Activated T-helper 1 cell treated with Interleukin-2 at 50 U/mL for 16 hours (primary cell): ENCODE measurements at regions not wholly inside any gene's neighbourhood (a gene's known extent, or its start where the extent isn't known, plus 50 kb on each side); places are given as distances from the start of the nearest gene placed in this dataset.

Experiments used
- DNase-seq: peaks from one replicate; pipeline ENCODE4 v3.0.0-alpha.2; 2020; ENCODE audit warnings: low read depth

DNA sequence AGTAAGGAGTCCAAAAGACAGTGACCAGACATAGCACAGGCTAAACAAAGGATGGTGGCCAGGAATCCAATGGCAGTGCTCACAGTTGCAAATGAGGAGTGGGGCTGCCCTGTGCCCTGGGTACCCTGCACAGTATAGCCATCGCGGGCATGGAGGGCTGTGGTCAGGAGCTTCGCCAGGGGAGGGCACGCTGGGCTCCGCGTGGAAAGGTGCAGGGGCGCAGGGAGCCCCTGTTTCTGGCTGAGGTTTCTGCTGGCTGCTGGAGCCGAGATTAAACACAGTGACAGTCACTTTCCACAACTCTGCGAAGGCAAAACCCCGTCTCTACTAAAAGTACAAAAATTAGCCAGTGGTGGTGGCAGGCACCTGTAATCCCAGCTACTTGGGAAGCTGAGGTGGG is 194.7 kb downstream of the GALR1 start:
- DNase-seq = no peak

DNA sequence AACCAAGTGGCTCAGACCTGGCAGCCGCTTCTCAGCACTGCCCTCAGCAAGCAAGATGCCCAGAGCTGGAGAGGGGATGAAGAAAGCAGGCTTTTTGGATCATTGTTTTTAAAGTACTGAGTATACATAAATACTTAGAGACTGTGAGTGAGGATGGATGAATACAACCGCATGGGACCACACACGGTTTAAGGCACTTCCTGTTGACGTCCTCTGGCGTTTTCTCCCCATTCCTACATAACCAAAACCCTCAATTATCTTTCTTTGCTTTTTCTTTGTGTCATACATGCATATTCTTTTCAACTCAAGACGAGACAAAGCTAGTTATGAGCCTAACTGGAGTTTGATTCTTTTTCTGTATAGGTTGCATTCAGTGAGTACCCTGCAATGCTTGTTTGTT is 198.4 kb downstream of the GALR1 start:
- no peak for DNase-seq

- no peak for DNase-seq
Observed at GRCh38 chr18:77455004-77455403, 205.4 kb downstream of the GALR1 start.

GRCh38 chr18:77457681-77458080 is 208.0 kb downstream of the GALR1 start:
- DNase-seq = no peak

- DNase-seq = no peak
Observed at GRCh38 chr18:77461062-77461688, 211.5 kb downstream of the GALR1 start.

DNA sequence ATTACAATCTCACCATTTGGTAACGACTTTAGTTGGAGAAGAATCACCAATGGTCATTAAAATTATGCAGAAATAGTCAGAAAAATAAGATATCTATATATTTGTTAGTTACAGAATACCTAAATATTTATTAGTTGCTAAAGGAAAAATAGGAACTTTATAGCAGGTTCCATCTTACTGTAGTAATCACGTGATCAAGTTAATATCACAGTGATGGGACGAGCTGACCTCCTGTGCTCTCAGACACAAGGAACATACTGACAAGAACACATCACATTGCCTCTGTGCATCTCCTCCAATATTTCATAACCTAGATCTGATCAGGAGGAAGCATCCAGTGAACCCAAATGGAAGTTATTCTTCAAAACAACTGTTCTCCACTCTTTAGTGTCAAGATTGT is 215.3 kb downstream of the GALR1 start:
- no peak for DNase-seq

GRCh38 chr18:77466890-77467289 is 217.2 kb downstream of the GALR1 start:
- DNase-seq = no peak

- DNase-seq = no peak
Observed at GRCh38 chr18:77469131-77469530, 219.5 kb downstream of the GALR1 start.

DNA sequence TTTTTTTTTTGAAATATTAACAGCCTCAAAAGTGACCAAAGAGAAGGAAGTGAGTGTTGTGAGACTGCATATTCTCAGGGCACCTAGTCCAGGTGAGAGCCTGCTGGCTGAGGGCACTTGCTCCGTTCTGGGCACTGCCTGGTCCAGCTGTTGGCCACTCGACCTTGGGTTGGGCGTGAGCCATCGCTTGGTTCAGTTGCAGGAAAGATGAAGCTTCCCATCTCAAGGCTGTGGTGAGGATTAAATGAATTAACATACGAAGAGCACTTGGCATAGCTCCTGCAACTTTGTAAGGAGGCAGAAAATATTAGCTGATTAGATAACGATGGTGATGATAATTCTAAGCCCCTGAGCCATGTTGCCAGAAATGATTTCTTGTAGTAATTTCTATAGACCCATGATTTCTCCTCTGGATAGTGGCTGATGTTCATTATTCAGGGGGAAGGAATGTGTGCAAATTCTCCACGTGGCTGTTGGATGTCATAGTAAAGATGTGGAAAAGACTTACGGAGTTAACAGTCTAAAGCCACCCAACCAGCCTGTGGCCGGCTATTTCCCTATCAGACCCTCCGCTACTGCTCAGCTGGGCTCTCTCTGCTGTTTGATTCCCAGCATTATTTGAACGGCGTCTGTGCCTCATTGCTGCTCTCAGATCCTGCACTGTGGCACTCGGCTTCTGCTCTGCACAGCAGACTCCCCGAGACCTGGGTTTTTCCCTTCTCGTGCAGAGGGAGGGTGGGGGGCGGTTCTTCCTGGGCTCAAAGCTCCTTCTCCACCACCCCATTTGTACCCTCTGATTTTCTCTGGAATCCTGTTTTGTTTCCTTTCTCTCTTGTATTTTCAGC is 221.1 kb downstream of the GALR1 start:
- no peak for DNase-seq

DNA sequence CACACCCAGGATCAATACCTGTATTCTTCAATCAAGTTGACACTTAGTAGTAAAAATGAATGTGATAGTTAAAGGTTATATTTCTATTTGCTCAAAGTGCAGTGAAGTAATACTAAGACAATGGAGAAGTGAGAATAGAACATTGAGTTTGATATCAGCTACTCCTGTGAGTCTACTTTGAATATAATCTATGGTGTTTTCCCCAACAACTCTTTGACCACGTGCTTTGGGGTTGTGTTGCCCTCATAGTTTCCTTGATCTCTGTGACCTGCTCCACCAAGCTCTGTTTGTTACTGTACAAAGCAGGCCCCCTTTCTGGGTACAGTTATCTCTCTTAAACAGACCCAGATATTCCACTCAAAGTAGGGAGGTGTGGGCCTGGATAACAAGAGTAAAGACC is 222.9 kb downstream of the GALR1 start:
- DNase-seq = no peak

DNA sequence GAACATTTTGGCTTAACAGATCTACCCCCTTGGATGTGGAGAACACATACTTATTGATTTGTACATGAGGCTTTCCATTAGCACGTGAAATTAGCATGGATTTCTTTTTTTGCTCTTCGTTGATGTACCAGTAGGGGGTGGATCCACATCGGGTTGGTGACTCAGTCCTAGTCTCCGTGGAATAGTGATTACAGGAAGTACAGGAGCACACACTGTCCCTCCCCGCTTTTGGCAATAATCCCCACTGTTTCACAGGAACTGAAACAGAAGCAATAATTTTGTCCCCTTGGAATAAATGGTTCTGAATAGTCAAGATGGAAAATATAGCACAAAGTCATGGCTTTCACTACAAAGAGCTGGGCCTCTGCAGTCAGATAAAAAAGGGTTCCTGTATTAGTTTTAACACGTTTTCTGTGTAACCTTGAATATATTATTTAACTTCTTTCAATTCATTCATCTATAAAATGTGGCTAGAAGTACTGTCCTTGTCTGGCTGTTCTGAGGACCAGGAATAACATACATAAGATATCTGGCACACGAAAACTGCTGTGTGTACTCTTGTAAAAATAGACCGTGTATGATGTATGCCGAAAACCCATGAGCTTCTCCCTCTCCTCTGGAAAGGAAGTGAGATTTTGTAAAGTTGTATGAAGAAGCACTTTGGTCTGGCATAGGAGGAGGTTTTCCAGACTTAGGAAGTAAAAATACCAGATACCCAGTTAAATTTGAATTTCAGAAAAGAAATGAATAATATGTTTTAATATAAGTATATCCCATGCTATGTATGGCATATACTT is 229.2 kb downstream of the GALR1 start:
- no peak for DNase-seq

DNA sequence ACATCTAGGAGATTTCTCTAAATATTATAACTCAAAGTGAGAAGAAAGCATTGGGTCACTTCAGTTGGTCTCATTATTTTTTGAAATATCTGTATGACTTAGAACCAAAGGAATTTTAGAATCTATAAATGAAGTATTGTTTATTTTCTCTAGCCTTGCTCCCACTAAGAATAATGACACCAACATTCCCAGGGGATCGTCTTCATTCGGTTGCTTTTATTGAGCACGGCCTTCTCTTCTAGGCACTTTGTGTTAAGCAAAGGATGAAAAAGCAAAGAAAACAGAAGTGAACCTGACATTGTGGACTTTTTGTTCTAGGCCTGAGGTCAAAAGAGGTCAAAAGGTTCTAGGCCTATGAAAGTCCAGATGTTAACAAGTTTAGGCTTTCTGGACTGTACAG is 231.9 kb downstream of the GALR1 start:
- DNase-seq = no peak

- DNase-seq = no peak
Observed at GRCh38 chr18:77482190-77483085, 232.8 kb downstream of the GALR1 start.

DNA sequence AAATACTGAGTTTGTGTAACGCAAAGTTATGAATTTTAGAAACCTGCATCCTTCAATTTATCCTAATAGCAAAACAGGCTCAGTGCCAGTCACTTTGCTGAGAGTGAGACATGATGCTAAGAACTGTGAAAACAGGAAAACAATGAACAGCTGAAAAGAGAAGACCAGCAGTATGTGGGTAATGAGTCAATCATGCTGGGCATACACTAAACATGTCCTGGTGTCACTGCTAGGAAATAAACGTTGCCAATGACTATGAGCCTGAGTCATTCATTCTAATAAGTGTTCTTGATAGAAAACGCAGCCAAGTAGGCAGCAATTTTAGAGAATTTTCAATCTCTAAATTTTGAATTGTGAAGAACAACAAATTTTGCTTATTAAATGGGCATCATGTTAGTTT is 237.3 kb downstream of the GALR1 start:
- no peak for DNase-seq

DNA sequence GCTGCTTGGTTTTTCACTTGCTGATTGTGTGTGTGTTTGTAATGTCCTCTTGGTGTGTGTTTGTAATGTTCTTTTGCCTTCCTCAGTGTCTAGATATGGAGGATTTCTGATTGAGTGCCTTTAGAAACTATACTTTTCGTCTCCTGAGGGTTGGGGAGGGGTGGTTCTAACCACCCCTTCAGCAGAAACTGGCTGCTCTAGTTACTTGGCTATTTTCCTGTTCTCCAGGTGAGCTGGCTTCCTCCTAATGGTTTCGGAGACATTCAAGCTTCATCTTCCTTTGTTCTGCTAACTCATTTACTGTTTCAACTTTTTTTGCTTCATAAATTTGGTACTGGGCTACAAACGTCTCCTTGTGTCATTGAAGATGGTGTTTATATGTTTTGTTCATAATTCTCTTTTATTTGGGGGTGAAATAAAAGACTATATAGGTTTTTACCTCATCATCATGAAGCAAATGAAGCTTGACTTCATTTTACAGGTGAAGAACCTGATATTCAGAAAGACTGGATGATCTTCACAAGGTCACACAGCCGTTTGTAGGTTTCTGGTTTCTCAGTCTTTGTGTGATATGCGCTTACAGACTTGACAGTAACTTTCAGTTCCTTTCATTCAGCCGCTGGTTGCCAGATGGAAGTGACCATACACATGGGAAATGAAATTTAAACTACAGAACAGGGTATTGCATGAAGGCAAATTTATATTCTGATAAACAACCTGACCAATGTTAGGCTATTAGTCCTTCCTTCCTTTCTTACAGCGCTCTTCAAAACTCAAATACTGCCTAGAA is 238.5 kb downstream of the GALR1 start:
- DNase-seq = no peak

- no peak for DNase-seq
Observed at GRCh38 chr18:77495079-77495478, 245.4 kb downstream of the GALR1 start.

DNA sequence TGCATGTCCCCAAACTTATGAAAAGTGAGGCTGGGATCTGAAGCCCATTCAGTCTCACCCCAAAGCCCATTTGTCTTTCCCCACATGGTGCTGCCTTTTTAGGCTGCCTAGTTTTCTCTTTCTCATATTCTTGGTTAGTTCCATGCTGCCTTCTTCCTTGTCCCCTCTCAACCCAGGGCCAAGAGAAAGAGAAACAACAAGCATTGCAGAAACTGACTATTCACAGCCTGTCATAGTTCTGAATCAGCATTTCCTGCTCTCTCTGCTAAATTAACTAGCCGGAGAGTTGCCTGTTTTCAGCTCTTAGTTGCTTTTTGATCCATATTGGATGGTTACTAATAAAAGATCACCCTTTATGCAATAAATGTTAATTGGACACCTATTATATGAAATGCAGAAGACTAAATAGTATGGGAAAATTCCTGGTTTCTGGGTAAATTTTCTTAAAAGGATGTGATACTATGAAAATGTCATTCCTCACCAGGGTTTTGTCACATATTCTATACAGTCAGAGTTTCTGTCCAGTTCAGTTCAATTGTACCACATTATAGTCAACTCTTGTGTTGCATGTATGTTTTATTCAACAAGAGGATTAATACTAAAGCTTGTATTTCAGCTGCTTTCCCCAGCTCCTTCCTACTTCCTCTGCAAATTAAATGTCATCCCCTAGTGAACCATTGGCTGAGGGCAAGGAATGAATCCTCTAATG is 246.5 kb downstream of the GALR1 start:
- DNase-seq = no peak

- no peak for DNase-seq
Observed at GRCh38 chr18:77501266-77501665, 251.6 kb downstream of the GALR1 start.

GRCh38 chr18:77505499-77505898 is 255.9 kb downstream of the GALR1 start:
- no peak for DNase-seq

DNA sequence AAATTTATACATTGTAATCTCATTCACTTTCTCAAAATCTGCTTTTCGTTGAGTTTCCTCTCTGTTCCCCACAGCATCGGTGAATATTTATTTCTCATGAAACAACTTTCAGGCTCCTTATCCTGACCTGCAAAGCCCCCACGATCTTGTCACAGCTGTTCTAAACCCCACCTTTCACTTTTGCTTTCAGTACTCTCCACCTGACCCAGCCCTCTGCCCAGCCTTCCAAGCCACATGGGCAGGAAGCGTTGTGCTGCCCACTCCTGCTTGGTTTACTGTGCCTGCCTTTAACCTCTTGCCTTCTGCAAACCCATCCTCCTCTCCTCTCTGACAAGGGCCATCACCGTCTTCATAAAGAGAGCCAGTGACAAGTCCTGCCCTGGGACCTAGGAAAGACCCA is 262.5 kb downstream of the GALR1 start:
- DNase-seq = no peak
